Endothelial cell of umbilical vein (primary cell): ENCODE measurements at regions not wholly inside any gene's neighbourhood (a gene's known extent, or its start where the extent isn't known, plus 50 kb on each side); places are given as distances from the start of the nearest gene placed in this dataset.

ENCODE experiments used
- BruUV-seq: library from RNA; stranded (reverse); fragments of 400-500 nt; replicated peaks from 2 replicates; lab custom pipeline; 2021; lab: Mats Ljungman, UMichigan
- CTCF ChIA-PET: fragments of 300-600, 350-600 bp; sonication (Branson Sonifier 250); formaldehyde crosslinking; loops from one replicate; lab custom pipeline; 2021; ENCODE audit warnings: antibody characterized with exemption, inconsistent platforms; lab: Charles Lee
- POLR2A ChIA-PET: fragments of 300-600, 350-600 bp; sonication (Branson Sonifier 250); formaldehyde crosslinking; loops from one replicate; lab custom pipeline; 2021; ENCODE audit warnings: antibody characterized with exemption, inconsistent platforms; lab: Charles Lee
- DNase-seq: peaks from one replicate; pipeline ENCODE4 v3.0.0-alpha.2; 2011; ENCODE audit warnings: low read depth, low spot score
- FAIRE-seq: peaks from 2 replicates; lab custom pipeline; 2011; peaks lifted over from hg19 to GRCh38; lab: Jason Lieb, UNC
- H2AFZ ChIP-seq: 2 replicates; pipeline ENCODE4 v1.6.0; 2012; ENCODE audit warnings: low read depth, low read length, control low read depth, inconsistent platforms
- H3K27ac ChIP-seq: 2 replicates; pipeline ENCODE4 v1.5.1; 2011; ENCODE audit warnings: low read depth, mild to moderate bottlenecking, control low read depth, low read length, moderate library complexity; ENCODE audit not compliant: insufficient read depth
- H3K27me3 ChIP-seq, 2 experiments: 2 replicates each; pipeline versions ENCODE4 v1.6.0 to v1.6.1; 2011; ENCODE audit warnings: low read length in 2 of 2, mixed read lengths in 1 of 2; ENCODE audit not compliant: control insufficient read depth in 2 of 2, insufficient read depth in 2 of 2
- H3K36me3 ChIP-seq, 2 experiments: 2 replicates in 1 of 2; 3 replicates in 1 of 2; pipeline ENCODE4 v1.5.1; 2011; ENCODE audit warnings: low read length in 2 of 2, mild to moderate bottlenecking in 1 of 2, moderate library complexity in 1 of 2; ENCODE audit not compliant: control insufficient read depth in 2 of 2, insufficient read depth in 2 of 2; ENCODE audit errors: extremely low read depth in 1 of 2
- H3K4me1 ChIP-seq: 3 replicates; pipeline ENCODE4 v1.5.1; 2011; ENCODE audit warnings: mild to moderate bottlenecking, low read length; ENCODE audit not compliant: control insufficient read depth, insufficient read depth; ENCODE audit errors: extremely low read depth
- H3K4me2 ChIP-seq: 2 replicates; pipeline ENCODE4 v1.6.1; 2011; ENCODE audit warnings: low read length, control low read depth, mixed read lengths; ENCODE audit not compliant: insufficient read depth
- H3K4me3 ChIP-seq, 3 experiments: fragments of 200-600 bp in 1 of 3; sonication (generic), shearing (Covaris generic) in 1 of 3; replicated peaks in 1 of 3; 2 replicates each; pipeline ENCODE4 v1.5.1; 2011 to 2016; ENCODE audit warnings: control low read depth in 3 of 3, low read length in 3 of 3, mild to moderate bottlenecking in 2 of 3, inconsistent platforms in 1 of 3, low read depth in 1 of 3, moderate library complexity in 1 of 3; ENCODE audit not compliant: insufficient read depth in 1 of 3
- H3K79me2 ChIP-seq: 2 replicates; pipeline ENCODE4 v1.6.0; 2012; ENCODE audit warnings: low read length, inconsistent platforms; ENCODE audit not compliant: control insufficient read depth, insufficient read depth
- H3K9ac ChIP-seq: replicated peaks from 2 replicates; pipeline ENCODE3; 2011; ENCODE audit warnings: low read length, control low read depth; ENCODE audit not compliant: insufficient read depth; ENCODE audit errors: extremely low read depth
- H3K9me1 ChIP-seq: replicated peaks from 3 replicates; pipeline ENCODE4 v1.6.0; 2011; ENCODE audit warnings: mild to moderate bottlenecking, low read length; ENCODE audit not compliant: control insufficient read depth, insufficient read depth; ENCODE audit errors: extremely low read depth
- H3K9me3 ChIP-seq: replicated peaks from 2 replicates; pipeline ENCODE4 v1.5.1; 2012; ENCODE audit warnings: low read length, inconsistent platforms; ENCODE audit not compliant: control insufficient read depth, insufficient read depth
- H4K20me1 ChIP-seq: replicated peaks from 2 replicates; pipeline ENCODE3; 2011; ENCODE audit warnings: mild to moderate bottlenecking, low read length; ENCODE audit not compliant: control insufficient read depth, insufficient read depth; ENCODE audit errors: extremely low read depth
- CTCF ChIP-seq, 2 donors: IDR thresholded peaks; 1 replicate in 1 of 2; 2 replicates in 1 of 2; pipeline ENCODE4 v1.5.1; 2011; ENCODE audit warnings: low read length in 2 of 2, mild to moderate bottlenecking in 2 of 2, moderate library complexity in 2 of 2, control low read depth in 1 of 2, inconsistent platforms in 1 of 2, low read depth in 1 of 2; ENCODE audit not compliant: insufficient read depth in 1 of 2; ENCODE audit errors: extremely low read depth in 1 of 2
- EZH2 ChIP-seq: IDR thresholded peaks from 2 replicates; pipeline ENCODE4 v1.6.1; 2012; ENCODE audit warnings: borderline replicate concordance, low read depth, mild to moderate bottlenecking, moderate library complexity, low read length, inconsistent platforms; ENCODE audit not compliant: severe bottlenecking
- FOS ChIP-seq: IDR thresholded peaks from 2 replicates; pipeline ENCODE4 v1.6.1; 2011; ENCODE audit warnings: mild to moderate bottlenecking, low read length, moderate library complexity, borderline replicate concordance; ENCODE audit not compliant: insufficient read depth
- GATA2 ChIP-seq: IDR thresholded peaks from 2 replicates; pipeline ENCODE4 v1.7.0; 2011; ENCODE audit warnings: low read depth, mild to moderate bottlenecking, moderate library complexity, mixed read lengths, low read length; ENCODE audit not compliant: insufficient read length, insufficient read depth
- JUN ChIP-seq: IDR thresholded peaks from 2 replicates; pipeline ENCODE4 v1.6.1; 2011; ENCODE audit warnings: borderline replicate concordance, low read depth; ENCODE audit not compliant: insufficient read length, insufficient read depth
- MAX ChIP-seq: IDR thresholded peaks from 2 replicates; pipeline ENCODE4 v1.6.1; 2011; ENCODE audit not compliant: insufficient read depth, insufficient read length
- MYC ChIP-seq: IDR thresholded peaks from one replicate; pipeline ENCODE4 v1.6.1; 2011; ENCODE audit warnings: mild to moderate bottlenecking, low read depth, low read length
- POLR2A ChIP-seq: IDR thresholded peaks from 2 replicates; pipeline ENCODE4 v1.6.1; 2012; ENCODE audit warnings: low read depth, mild to moderate bottlenecking, control low read depth, low read length
- POLR2AphosphoS5 ChIP-seq: IDR thresholded peaks from 2 replicates; pipeline ENCODE4 v1.6.1; 2012; ENCODE audit warnings: low read depth, mild to moderate bottlenecking, control low read depth, low read length, moderate library complexity; ENCODE audit not compliant: insufficient read depth
- dilution Hi-C: fragments of 300-500 bp; cut with MboI; formaldehyde crosslinking; loops from one replicate; pipeline ENCODE4 v1.15.0; 2019; ENCODE audit warnings: low sequenced_read_pairs; ENCODE audit not compliant: extremely low pct_ligation_motif_present
- intact Hi-C: fragments of 100-400 bp; cut with micrococcal nuclease; formaldehyde crosslinking; loops from one replicate; pipeline ENCODE4 v1.10.0; 2022

- Histone ChIP-seq H3K4me1 (no peaks in the 10 kb centered on the region), H3K4me2 (no peak overlapping the region), H3K9me1 (no peaks in the 10 kb centered on the region), H4K20me1 (no peaks in the 10 kb centered on the region), H3K9ac (no peak overlapping the region), H3K4me3 (no peak overlapping the region), H3K27me3 (no peaks in the 10 kb centered on the region), H3K79me2 (no peaks in the 10 kb centered on the region), H3K36me3 (no peaks in the 10 kb centered on the region), H3K27ac (no peak overlapping the region), H3K9me3 (no peaks in the 10 kb centered on the region), H2AFZ (no peak overlapping the region)
- DNase-seq: no peak
- ChIA-PET POLR2A (no interaction called here), CTCF (interaction anchor here (0.6 kb wide), 1 partner anchor 122 kb away, joined by 3 read pairs; no protein-coding TSS in a partner anchor)
- dilution Hi-C loops: no loop called here
- BruUV-seq: no TSS peak
- TF ChIP-seq POLR2AphosphoS5: no peak
- TF ChIP-seq POLR2A: no peak
- TF ChIP-seq CTCF (IDR thresholded peaks at IDR 0.05; ENCODE audit: extremely low read depth in 1 of 2, insufficient read depth in 1 of 2, low read depth in 1 of 2, low read length in 2 of 2): no peak
- TF ChIP-seq EZH2: no peak
- no peak for TF ChIP-seq MAX
- TF ChIP-seq MYC: no peak
- TF ChIP-seq FOS: no peak
- TF ChIP-seq JUN: no peak
- TF ChIP-seq GATA2: no peak
- no peak for FAIRE-seq
- intact Hi-C loops: no loop called here
These were observed 172.4 kb upstream of the GRIN2B start for GRCh38 chr12:14153803-14154202.
